GM18867 (cell line): ENCODE measurements at regions not wholly inside any gene's neighbourhood (a gene's known extent, or its start where the extent isn't known, plus 50 kb on each side); places are given as distances from the start of the nearest gene placed in this dataset.
"Not testable (repeated sequence)": the region's sequence is repeated elsewhere in the genome, so short reads cannot be mapped to it uniquely, and the experiment has no call there.

Experiments
- ATAC-seq: cut with Tn5 transposase; IDR thresholded peaks from one replicate; pipeline ENCODE4 v1.9.1; 2021; ENCODE audit warnings: mild to moderate bottlenecking, moderate library complexity; ENCODE audit not compliant: unreplicated experiment

DNA sequence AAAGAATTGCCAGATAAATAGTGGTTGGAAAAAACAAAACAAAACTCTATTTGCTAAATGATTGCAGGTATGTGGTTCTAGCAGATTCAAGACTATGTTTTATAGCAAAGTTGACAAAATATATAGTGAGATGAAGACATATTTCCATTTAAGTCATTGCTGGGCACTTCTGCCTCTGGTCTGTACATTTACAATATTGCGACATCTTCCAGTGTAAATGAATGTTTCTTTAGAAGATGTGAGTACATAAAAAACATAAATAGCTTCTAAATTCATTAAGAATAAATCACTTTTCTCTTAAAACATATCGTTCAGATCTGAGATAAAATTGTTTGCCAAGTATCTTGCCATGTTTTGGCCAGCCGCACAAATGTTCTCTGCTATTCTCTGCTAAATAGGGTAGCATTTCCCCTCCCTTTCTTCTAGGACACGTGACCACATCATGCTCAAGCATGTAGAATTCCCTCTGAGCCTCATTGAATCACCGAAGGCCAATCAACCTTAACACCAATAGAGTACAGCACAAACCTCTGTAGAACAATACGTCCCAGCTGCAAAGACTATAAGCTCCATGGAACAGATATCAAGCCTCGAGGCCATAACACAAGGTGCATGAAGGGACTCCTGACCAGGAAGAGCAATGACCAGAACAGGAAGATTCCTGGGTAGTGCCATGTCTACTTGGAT lies 1173.3 kb downstream of the GATA3 start:
- no peak for ATAC-seq

DNA sequence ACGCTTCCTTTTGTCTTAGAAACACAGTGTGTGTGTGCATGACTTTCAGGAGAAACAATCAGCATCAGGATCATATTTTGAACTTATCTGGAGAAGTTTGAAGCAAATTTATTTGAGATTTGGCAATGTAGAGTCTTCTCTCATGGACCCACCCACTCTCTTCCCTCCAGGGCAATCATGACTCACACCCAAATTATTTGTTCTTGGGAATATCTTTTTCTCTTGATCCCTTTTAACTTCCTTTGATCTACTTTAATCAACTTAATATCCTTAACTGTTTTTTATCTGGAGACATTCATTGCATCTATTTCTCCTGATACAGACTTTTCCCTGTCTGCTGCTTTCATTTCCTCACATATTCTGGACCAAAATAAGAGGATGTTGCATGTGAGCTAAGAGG lies 1174.3 kb downstream of the GATA3 start:
- no peak for ATAC-seq

DNA sequence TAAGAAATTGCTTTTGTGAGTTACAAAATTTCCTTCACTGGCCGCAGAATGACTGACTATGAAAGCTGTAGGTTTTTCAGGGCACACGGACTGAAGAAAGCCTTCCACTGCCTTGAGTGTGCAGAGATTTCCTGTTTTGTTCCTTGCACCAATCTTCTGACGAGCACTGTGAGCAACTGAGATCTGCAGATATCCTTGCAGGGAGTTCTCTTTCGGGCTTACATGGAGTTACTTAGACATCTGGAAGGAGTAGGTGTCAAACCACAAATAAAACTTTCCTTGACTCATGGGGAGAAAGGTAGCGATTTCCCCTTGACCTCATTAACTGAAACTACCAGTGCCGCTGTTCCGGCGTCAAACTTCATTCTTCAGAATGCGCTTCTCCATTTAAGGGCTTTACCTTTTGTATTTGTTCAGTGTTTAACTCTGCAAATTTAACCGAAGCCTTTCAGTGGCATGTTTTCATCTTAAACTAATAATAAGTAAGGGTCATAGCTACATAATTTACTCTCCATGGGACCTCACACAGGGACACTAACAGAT lies 1175.3 kb downstream of the GATA3 start:
- no peak for ATAC-seq

DNA sequence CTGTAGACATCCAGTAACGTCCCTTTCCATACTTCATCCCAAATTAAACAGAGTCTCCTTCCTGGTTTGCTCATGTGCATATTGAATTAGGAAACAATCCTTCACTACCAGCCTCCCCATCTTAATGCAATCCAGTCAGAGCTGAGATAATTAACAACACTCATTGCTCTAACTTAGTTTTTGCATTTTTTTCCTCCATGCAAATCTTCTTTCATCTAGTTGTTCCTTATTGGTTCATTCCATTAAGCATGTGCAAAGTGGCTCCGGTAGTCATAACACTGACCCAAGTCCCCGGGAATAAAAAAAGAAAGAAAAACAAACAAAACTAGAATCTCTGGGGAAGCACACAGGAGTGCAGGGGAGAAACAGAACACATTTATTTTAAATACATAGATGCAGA lies 1176.1 kb downstream of the GATA3 start:
- ATAC-seq, result no peak

DNA sequence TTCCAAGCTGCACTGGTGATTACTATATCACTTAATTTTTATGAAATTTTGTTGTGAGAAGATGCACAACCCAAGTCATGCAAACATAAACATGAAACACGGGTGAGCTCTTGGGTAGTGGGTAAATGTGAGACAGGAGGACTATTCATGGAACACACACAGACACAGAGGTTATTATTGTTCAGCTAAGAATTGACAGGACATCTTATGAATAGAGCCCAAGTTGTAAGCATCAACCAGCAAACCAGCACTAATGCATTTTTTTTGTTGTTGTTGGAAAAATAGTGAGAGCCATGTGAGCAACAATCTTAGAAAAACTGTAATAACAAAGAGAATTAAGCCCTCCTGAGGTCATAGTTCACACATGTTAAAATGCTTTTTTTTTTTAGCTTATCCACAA lies 1179.7 kb downstream of the GATA3 start:
- no peak for ATAC-seq

DNA sequence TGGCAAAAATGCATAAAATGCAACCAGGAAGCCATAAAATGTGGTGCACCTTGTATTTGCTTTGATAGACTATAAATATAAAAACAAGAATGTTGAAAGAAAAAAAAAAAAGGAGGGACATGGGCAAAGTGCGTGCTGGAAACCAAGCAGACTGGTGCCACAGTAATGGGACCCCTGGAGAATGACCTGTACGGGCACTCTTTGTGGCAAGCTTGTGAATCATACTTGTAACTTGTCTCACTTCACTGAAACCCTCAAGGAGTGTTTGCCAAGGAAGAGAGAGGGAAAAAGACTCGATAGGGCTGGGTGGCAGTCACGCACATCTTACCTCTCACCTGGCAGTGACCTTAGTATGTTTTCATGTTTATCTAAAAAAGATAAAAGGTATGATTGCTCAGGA lies 1183.6 kb downstream of the GATA3 start:
- no peak for ATAC-seq

DNA sequence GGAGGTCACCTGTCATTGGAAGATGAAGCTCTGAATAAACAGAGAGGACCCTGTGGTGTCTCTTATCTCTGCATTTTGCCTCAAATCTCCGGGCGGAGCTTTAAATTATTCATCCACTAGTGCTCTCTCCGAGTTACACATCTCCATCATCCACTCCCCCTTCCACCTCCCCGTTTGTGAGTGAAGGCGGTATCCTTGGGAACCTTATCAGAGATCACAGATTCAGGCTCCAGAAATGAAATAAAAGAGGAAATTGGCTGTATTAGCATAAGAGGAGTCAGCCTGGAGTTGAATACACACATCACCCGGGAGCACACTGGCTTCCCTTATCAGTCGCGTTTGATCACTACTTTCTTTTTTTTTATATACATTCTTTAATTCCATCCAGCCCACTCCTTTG lies 1184.8 kb downstream of the GATA3 start:
- ATAC-seq, result no peak

GRCh38 chr10:9243941-9244411 lies 1189.5 kb downstream of the GATA3 start:
- ATAC-seq, result no peak

DNA sequence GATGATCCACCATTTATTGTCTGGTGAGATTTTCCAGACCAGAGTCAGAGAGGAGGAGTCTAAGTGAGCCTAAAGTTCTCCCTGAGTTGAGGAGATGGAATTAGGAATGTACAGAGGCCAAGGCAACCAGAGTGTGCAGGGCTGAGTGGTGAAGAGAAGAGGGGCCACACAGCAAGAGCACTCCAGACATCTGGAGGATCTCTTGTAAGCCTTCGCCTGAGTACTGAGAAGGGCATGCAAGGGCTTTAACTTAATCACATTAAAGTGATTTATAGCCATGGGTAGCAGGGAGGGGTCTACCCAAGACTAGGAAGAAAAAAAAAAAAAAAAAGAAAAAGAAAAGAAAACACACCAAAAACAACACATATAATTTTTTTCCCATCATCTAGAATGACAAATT lies 1190.4 kb downstream of the GATA3 start:
- ATAC-seq, result no peak

- ATAC-seq, result no peak
Observed at GRCh38 chr10:9253121-9253520, 1198.6 kb downstream of the GATA3 start.

DNA sequence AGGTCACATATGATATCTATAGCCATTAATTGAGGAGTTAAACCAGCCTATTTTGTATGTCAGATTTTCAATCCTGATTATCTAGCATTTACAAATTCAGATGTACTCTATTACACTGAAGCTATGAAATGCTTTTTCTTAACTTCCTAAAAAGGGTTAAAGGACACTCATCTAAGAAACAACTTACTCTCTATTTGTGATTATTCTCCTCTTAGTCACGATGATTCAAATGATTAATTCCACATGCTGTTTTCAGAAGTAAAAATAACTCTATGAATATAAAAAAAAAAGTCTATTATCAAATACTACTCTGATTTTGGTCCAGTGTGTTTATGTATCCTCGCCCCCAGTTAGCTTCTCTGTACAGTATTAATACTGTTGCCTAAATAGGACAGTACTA lies 1199.9 kb downstream of the GATA3 start:
- ATAC-seq, result no peak

DNA sequence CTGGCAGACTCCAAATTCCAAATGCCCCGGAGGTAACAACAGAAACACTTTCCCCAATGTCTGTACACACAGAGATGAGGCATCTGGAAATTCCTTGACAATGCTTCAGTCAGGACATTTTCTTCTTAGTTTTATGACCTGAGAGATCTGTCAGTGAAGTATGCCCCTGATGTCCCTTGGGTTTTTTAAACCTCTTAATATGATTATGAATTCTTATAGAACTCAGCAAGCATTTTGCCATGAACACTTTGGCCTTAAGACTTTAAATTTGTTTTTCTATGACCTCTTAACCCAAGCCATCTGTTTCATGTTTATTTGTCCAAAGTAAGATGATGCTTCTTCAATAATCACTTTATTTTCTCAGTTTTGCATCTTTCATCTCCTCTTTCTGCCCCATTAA lies 1206.2 kb downstream of the GATA3 start:
- no peak for ATAC-seq

- no peak for ATAC-seq
Observed at GRCh38 chr10:9262770-9263169, 1208.3 kb downstream of the GATA3 start.

GRCh38 chr10:9268176-9268575 lies 1213.7 kb downstream of the GATA3 start:
- ATAC-seq, result no peak

- ATAC-seq, result not testable (repeated sequence)
Observed at GRCh38 chr10:9273126-9273833, 1218.8 kb downstream of the GATA3 start.

DNA sequence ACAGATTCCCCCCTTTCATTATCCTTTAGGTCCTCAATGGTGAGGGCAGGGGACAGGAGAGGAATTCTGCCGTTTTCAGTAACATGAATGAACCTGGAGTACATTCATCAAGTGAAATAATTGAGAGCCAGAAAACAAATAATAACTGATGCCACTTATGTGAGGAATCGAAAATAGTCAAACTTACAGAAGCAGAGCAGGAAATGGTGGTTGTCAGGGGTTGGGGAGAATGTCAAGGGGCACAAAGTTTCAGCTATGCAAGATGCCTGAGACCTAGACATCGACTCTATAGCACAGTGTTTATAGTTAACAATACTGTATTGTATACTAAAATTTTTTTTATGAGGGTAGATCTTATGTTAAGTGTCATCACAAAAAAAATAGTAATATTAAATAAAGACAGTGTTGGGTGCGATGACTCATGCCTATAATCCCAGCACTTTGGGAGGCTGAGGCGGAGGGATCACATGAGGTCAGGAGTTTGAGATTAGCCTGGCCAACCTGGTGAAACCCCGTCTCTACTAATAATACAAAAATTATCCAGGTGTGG lies 1219.8 kb downstream of the GATA3 start:
- no peak for ATAC-seq

DNA sequence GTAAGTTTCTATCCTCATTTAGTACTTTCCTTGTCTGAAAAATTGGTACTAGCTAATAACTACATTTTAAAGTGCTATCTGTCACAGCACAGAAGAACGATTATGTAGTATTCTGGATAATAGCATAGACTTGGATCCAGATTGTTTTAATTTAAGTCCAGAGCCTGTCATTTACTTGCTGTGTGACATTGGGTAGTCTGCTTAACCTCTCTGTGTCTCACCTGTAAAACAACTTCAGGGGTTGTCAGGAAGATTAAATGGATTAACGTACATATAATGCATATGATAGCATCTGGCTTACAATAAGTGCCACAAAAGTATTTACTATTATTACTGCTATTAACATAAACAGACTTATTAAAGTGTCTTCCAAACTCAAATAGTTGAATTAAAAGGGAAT lies 1221.4 kb downstream of the GATA3 start:
- ATAC-seq, result no peak

GRCh38 chr10:9285690-9286089 lies 1231.2 kb downstream of the GATA3 start:
- ATAC-seq, result no peak

GRCh38 chr10:9289811-9290210 lies 1235.3 kb downstream of the GATA3 start:
- ATAC-seq, result no peak

DNA sequence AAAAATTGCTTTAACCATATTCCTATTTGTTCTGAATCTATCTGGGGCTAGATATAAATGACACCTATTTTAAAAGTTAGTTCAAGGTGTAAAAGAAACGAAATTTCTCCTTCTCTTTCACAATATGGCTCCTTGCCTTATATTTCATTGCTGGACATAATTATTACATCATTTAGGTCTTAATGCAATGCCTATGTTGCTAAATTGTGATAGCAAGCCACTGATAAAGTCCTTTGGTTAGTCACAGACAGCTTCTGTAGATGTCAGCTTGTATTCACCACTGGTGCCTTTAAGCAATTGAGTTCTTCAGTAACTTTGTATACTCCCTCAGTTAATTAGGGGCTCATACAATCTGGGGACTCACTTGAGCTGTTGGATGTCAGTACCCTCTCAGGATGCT lies 1236.6 kb downstream of the GATA3 start:
- no peak for ATAC-seq

DNA sequence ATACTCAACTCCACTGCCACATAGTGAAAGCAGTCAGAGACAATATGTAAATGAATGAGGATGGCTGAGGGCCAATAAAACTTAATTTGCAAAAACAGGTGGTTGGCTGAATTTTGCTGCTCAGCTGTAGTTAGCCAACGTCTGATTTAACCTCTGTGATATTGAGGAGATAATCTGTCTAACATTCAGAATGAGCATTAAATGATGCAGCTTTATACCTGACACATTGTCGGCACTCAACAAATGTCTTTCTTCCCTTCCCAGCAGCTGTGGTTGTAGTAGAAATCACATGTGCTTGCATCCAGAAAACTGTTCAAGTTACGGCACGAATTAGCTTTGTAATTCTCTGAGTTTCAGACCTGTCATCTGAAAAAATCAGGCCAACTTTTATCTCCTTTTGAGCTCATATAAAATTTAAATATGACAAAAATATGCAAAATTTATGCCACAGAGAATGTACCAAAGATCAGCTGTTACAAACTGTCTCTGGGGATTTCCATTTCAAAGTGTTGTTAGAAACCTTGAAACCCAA lies 1239.7 kb downstream of the GATA3 start:
- ATAC-seq, result peak; percentile 57

DNA sequence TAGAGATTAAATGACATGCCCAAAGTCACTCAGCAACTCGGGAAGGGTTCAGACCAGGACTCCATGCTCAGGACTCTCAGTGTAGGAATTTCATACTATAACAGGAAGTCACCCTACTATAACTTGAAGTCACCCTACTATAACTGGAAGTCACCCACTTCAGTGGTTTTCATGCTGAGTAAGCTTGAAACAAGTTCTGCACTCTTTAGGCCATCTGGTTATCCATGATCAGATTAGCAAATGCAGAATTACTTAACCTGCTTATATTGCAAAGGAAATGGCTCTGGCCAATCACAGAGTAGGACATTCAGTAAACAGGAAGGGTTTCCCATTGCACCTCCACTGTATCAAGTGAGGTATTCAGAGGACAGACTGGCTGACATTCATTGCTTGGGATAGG lies 1240.4 kb downstream of the GATA3 start:
- peak; percentile 91 for ATAC-seq
